ENCODE measurements at regions not wholly inside any gene's neighbourhood (a gene's known extent, or its start where the extent isn't known, plus 50 kb on each side); places are given as distances from the start of the nearest gene placed in this dataset. TPM values are rescaled to one million over a fixed set of nuclear protein-coding genes. Genes with fewer than 3 reads are reported as not detected.
"Not testable (repeated sequence)": the region's sequence is repeated elsewhere in the genome, so short reads cannot be mapped to it uniquely, and the experiment has no call there.

- H3K36me3 ChIP-seq (ENCODE audit: control insufficient read depth, insufficient read depth, low read length); H3K9me3 ChIP-seq (ENCODE audit: control insufficient read depth, insufficient read depth, low read length); H3K4me3 ChIP-seq (ENCODE audit: low read depth, low read length); H3K27ac ChIP-seq (ENCODE audit: low read depth, low read length); DNase-seq (ENCODE audit: low read depth in 4 of 6, low spot score in 6 of 6); H3K27me3 ChIP-seq (ENCODE audit: control insufficient read depth, insufficient read depth, low read length); H3K4me1 ChIP-seq (ENCODE audit: control insufficient read depth, insufficient read depth, low read length): not testable (repeated sequence)
- 69% methylated on average over 10 of the region's 12 CpGs for WGBS (ENCODE audit: insufficient coverage)
These were observed 56.1 kb upstream of the METTL9 start for GRCh38 chr16:21543151-21543836.

GRCh38 chr16:21545664-21546326 lies 53.6 kb upstream of the METTL9 start:
- H3K27ac ChIP-seq (ENCODE audit: low read depth, low read length); H3K36me3 ChIP-seq (ENCODE audit: control insufficient read depth, insufficient read depth, low read length); H3K4me1 ChIP-seq (ENCODE audit: control insufficient read depth, insufficient read depth, low read length); H3K4me3 ChIP-seq (ENCODE audit: low read depth, low read length); DNase-seq (ENCODE audit: low read depth in 4 of 6, low spot score in 6 of 6); H3K9me3 ChIP-seq (ENCODE audit: control insufficient read depth, insufficient read depth, low read length); H3K27me3 ChIP-seq (ENCODE audit: control insufficient read depth, insufficient read depth, low read length): not testable (repeated sequence)
- WGBS (ENCODE audit: insufficient coverage), result 68% methylated on average over 12 of the region's 30 CpGs

GRCh38 chr16:21549396-21549795 lies 50.0 kb upstream of the METTL9 start:
- no CpG with 5 or more reads among the region's 7 CpGs for WGBS (ENCODE audit: insufficient coverage)
- H3K27ac ChIP-seq (ENCODE audit: low read depth, low read length), result not testable (repeated sequence)

More at GRCh38 chr16:21549396-21549795, 50.0 kb upstream of the METTL9 start:
- not testable (repeated sequence) for H3K4me3 ChIP-seq (ENCODE audit: low read depth, low read length); DNase-seq (ENCODE audit: low read depth in 4 of 6, low spot score in 6 of 6); H3K4me1 ChIP-seq (ENCODE audit: control insufficient read depth, insufficient read depth, low read length); H3K36me3 ChIP-seq (ENCODE audit: control insufficient read depth, insufficient read depth, low read length); H3K27me3 ChIP-seq (ENCODE audit: control insufficient read depth, insufficient read depth, low read length); H3K9me3 ChIP-seq (ENCODE audit: control insufficient read depth, insufficient read depth, low read length)

Small RNAs in the stretch of these regions (small RNA-seq; reads per million reads assigned to genes)
- not detected for gene MIR3680-1 (ENCODE audit: low replicate concordance)

Data from spinal cord (tissue), 10 donors.